HG02623 (cell line): ENCODE measurements at regions not wholly inside any gene's neighbourhood (a gene's known extent, or its start where the extent isn't known, plus 50 kb on each side); places are given as distances from the start of the nearest gene placed in this dataset.

Source experiments
- ATAC-seq: cut with Tn5 transposase; IDR thresholded peaks from one replicate; pipeline ENCODE4 v1.9.1; 2021; ENCODE audit warnings: moderate library complexity; ENCODE audit not compliant: unreplicated experiment

DNA sequence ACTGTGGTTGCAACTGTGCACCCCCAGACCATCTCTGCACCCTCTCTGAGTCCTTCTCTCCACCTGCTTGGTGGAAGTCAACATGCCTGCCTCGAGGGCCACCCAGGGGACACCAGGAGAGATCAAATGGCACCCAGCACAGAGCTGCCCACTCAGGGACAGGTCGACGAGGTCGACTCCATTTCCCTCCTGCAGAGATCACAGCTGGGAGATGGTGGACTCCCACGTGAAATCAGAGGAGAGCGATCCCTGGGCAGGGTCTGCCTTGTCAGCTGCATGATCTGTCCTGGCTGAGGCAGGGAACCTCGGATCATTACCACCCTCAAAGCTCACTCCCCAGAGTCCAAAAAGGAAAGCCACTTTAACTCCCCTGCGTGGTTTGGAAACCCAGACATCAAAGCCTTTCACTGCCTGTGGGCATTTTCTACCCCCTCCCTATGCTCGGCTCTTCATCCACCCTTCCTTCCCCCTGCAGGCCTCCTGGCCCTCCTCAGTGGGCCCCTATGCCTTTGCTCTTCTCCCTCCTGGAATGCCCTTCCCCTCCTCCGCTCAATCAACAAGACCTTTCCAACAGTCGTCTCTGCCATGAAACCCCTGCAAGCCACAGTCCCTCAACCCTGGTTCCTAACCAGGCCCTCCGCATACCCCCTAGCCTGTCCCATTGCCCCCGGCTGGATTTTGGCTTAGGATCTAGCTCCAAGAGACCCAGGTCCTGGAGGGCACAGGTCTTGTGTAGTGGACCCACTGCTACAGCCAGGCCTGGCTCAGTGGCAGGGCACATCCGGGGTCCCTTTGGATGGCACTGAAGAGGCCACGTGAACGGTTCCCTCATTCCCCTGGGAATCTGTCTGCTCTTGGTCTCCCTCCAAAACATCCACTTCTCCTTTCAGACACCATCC is 103.8 kb upstream of the RPL38 start:
- no peak for ATAC-seq

DNA sequence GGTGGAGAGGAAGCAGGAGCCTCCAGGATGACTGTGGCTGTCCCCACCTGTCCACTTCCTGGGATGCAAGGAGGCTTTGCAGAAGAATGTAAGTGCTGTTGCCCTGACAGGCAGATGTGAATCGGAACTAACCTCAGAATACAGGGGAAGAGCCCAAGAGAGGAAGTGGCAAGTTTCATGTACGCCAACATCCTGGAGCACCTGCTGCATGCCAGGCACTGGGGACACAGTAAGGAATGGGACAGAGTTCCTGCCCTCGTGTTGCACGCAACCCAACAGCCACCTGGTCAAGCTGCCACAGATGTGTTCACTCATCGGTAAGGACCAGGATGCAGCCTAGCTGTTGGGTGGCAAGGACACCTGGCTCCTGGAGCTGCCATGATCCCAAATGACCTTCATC is 98.6 kb upstream of the RPL38 start:
- ATAC-seq: no peak

DNA sequence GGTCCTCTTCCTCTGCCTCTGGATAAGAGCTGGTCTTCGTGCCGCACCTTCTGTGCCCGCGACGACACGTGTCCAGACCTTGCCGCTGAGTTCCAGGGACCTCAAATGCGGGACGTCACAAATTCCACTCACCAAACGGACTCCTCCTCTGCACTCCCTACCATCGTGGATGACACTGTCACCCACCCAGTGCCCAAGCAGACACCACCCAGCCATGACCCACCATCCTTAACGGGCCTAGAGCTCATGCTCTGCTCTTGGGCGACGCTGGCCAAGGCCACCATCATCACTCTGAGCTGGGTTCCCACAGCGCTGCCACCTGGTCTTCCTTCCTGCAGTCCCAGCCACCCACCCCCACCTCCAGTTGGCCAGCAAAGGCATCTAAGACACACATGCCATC is 96.4 kb upstream of the RPL38 start:
- no peak for ATAC-seq

DNA sequence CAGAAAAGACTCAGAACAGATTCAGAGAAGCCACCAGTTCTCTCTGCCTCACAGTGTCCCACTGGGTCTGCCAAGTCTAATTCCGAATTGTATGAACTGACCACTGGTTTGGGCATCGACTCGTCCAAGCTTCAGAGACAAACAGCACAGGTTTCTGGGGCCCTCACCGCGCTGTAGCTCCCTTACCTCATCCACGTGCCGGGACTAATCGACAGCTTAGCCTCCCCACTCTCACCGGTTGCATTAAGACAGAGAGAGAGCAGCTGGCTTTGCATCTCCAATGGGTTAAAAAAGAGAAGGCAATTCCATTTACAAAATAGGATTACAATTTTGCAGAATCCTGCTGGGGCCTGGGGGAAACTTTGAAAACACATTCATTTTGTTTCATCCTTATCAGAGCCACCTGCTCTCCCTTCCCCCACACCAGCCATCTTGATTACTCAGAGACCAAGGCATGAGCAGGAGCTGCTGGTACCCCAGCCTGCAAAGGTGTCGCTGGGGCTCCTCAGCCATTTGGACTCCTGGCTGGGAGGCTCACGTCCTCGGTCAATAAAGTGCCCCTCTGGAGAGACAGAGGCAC is 95.3 kb upstream of the RPL38 start:
- no peak for ATAC-seq

DNA sequence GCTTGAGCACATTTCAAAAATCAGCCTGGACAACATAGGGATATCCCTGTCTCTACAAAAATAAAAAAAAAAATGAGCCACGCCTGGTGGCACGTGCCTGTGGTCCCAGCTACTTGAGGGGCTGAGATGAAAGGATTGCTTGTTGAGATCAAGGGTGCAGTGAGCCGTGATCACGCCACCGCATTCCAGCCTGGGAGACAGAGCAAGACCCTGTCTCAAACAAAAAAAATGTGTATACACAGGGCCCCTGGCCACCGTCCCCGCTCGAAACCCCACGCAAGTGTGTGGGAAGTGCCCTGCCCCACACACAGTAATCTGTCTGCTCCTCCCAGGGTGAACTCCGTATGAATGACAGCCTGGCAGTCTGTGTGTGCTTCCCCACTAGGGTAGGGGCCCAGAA is 93.0 kb upstream of the RPL38 start:
- ATAC-seq: no peak

DNA sequence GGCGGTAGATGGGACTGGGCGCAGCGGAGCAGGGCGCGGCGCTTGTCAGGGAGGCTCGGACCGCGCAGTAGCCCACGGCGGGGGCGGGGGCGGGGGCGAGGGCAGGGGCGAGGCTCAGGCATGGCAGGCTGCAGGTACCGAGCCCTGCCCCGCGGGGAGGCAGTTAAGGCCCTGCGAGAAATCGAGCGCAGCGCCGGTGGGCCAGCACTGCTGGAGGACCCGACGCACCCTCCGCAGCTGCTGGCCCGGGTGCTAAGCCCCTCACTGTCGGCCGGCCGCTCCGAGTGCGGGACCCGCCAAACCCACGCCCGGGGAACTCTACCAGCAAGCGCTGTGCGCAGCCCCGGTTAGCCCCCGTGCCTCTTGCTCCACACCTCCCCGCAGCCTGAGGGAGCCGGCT is 90.2 kb upstream of the RPL38 start:
- ATAC-seq: no peak

DNA sequence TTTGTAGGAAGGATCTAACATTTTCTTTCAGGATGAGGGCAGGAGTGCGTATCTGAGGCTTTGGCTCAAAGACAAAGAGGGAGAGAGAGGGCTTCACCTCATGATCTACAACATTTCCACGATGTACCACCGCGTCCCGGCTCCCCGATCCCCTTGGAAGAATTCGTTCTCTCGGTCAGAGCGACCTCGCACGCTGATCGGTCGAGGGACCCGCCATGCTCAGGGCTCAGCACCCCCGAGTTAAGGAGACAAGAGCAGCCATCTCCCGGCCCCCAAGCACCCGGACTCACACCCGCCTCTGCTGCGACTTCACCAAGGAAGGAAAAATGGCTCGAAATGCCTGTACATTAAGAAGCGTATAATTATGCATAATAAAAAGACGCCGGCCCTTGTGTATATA is 89.5 kb upstream of the RPL38 start:
- no peak for ATAC-seq

DNA sequence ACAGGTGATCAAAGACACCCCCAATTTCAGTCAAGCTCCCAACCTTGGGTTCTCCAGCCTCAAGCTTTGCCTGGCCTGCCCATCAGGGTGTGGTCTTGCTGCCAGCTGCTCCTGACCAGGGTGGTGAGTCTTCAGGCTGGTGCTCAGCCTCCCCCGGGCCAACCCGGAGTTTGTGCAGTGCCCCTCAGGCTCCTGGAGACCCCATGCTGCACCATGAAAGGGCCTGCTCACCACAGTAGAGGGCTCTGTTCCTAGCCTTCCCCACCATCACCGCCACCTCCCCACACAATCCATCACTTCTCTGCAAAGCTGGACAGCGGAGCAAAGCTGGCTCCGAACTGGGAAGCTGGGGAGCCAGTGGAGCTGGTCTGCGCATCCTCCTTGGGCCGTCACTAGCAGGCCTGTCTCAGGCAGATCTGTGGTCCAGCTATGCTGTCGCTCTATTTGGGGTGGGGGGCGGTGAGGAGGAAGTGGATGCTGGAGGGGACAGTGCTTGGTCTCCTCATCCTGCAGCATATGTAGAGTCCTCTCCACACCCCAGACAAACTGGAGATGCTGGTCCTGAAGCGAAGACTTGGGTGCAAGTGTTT is 88.5 kb upstream of the RPL38 start:
- ATAC-seq: no peak

DNA sequence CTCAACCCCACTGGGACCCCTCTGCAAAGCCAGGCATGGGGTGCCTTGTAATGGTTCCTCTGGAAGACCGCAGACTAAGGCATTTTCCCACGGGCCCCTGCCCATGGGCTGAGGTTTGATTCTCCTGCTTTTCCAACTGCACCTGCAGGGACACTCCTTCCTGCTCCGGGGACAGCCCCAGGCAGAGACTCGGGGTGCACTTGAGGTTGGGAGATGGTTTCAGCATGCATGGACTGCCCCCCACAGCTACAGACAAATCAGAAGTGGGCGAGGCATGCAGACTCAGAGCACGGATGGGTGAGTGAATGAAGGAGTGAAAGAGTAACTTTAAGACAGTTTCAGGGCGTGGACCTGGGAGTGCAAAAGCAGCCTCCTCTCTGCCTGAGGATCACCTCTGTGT is 87.9 kb upstream of the RPL38 start:
- ATAC-seq: no peak

DNA sequence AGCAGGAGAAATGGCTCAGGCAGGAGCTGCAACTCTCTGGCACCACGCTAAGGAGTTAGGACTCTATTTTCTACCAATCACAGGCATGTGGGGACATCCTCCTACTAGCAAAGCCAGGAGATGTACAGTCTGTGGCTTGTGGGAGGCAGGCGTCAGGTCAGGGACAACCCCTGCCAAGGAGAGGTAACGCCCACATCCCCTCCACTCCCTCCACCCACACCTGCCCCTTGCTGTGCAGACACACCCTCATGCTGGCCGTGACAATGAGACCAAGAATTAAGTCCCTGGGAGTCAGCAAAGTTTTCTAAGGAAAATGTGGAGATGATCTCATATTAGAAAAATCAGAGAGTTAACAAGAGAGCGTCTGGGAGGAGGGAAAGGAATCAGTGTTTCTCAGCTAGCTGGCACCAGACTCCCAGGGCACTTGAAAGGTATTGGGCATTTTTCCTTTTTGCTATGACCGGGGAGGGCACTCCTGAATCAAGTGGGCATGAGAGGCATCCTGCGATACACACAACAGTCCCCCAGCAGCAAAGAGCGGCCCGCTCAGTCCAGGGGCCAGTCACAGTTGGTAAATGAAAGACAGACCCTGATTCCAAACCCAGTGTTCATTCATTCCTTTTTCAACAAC is 87.3 kb upstream of the RPL38 start:
- ATAC-seq: no peak

DNA sequence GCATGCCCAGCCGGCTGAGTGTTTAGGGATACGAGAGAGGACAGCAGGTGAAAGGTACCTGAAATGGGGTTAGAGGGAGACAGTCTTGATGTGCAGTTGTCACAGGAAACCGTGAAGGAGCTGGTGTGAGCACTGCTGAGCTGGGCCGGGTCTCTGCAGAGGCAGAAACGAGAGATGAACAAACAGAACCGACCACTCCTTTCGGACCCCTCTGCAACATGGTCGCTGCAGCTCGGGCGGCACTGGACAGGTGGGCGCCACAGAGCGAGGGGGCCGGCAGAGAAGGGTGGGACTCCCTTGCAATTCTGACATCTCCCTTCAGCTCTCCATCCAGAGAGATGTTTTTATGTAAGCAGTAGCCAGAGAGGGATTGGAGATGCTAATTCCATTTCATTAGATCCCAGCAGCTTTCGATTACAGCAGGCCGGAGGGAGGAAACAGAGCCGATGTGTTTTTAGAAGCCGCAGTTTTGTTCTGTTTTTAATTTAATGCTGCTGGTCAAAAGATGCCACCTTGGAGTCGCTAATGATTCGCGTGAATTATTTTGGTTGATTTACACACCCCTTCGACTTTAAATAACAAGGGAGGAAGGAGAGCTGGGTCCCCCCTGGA is 86.3 kb upstream of the RPL38 start:
- ATAC-seq: no peak

DNA sequence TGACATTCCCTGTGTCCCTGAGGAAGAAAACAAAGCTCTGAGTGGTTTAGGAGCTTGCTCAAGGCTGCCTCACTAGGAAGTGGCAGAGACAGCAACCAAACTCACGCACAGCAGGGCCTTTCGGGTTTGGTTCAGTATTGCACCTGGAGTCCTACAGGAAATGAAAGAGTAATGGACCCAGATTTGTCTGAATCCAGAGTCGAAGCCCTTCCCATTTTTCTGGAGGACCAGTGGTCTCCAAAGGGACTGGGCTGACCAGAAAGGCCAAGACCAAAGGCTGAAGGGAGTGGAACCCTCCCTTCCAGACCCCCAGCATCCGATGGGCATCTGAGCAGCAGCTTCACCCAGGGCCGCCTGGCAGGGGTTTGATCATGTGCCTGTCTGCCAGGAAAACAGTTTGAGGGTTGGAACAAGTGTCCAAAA is 85.5 kb upstream of the RPL38 start:
- ATAC-seq: no peak

DNA sequence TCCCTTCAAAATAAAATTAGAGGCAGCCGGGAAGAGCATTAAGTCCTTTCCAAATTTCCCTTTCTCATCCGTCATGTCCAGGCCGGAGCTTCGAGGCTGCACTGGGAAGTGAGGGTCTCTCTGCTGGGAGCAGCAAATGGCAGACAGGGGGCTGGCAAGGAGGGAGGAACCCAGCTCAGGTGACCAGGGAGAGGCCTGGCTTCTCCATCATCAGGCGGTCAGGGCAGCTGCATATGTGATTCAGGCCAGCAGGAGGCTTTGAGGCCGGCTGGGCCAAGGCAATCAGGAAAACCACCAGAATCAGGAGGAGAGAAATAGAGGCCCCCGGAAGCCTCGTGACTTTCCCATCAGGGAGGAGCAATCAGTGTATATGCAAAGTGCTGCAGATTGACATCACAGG is 85.0 kb upstream of the RPL38 start:
- no peak for ATAC-seq

DNA sequence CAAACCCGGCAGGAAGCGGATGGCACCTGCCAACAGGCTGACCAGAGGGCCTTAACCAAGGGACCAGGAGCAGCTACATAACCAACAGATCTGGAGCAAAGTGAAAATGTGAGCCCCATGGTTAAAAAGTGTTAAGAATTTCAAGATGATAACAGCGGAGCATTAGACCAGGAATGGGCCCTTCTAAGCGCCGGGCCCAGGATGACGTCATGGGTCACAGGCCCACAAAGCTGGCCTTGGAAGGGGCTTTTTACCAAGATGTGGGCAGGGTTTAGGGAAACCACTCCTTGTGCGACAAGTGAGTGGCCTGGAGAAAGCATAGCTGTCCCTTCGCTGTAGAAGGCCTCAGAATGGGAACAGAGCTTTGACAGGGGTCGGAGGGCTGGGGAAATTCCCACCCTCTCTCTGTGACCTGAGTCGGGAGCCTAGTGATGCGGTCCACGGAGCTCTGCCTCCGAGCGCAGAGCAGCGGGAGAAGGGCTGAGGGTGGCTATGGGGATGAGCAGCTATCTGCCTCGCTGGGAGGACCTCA is 84.4 kb upstream of the RPL38 start:
- ATAC-seq: no peak

DNA sequence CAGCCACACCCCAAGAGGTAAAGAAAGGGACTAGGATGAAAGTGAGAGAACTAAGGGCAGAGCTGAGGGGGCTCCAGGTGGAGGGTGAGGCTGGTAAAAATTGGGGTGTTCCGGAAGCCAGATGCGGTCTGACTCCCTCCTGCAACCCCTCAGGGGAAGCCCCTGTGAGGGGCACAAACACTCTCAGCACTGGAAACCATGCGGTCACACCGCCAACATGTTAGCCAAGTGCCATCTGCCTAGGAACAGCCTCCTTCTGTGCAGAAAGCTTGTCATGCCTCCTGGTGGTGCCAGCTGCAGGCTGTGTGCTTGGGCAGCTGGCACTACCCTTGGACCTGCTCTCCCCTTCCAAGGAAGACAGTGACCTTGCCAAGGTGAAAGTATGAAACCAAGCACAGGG is 83.5 kb upstream of the RPL38 start:
- no peak for ATAC-seq

DNA sequence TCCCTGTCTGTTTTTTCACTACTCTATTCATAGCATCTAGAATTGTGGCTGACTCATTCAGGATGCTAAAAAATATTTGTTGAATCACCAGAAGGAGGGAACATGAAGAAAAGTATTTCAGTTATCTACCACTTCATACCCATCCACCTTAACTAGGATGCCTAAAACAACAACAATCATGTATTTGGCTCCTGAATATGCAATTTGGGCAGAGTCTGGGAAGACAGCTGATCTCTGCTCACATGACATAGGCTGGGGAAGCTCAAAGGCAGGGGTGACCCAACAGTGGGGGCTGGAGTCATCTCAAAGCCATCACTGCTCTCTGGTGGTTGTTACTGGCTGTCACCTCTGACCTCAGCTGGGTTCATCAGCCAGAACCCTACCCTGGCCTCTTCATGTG is 80.1 kb upstream of the RPL38 start:
- ATAC-seq: no peak

DNA sequence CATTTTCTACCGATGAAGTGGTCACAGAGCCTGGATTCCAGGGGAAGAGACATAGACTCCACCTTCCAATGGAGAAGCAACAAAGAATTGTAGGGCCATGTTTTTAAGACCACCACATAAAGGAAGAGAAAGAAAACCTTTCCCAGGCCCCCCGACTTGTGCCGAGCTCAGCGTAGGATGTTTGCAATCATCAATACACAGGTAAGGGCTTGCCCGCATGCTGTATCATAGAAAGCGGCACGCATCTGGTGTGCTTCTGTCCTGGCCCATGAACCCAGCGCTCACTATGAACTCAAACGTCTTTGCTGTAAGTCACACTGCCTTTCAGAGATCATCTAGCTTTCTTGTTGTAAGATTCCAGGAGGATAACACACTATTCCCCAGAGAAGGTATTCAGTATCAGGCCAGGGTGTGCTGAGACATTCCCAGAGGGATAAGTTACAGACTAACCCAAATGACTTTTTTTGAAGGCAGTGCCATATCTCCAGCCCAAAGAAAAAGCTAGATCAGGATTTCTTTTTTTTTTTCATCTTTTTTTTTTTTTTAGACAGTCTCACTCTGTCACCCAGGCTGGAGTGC is 79.5 kb upstream of the RPL38 start:
- no peak for ATAC-seq

DNA sequence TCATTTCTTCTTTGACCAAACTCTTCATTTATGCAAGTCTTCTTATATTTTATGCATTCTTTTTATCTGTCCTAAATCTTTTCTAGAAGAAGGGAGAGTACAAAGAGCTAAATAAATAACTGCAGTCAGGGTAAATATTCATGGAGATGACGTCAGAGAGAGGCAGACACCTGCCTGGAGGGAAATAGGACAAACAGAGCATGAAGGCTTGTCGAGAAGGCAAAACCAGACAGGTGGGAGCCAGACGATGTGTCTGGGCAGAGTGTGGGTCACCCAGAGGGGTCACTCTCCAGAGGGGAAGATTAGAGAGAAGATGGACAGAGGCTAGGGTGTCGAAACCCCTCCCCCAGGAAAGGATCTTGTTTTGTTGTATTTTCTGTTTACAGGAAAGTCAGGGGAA is 78.3 kb upstream of the RPL38 start:
- ATAC-seq: no peak

DNA sequence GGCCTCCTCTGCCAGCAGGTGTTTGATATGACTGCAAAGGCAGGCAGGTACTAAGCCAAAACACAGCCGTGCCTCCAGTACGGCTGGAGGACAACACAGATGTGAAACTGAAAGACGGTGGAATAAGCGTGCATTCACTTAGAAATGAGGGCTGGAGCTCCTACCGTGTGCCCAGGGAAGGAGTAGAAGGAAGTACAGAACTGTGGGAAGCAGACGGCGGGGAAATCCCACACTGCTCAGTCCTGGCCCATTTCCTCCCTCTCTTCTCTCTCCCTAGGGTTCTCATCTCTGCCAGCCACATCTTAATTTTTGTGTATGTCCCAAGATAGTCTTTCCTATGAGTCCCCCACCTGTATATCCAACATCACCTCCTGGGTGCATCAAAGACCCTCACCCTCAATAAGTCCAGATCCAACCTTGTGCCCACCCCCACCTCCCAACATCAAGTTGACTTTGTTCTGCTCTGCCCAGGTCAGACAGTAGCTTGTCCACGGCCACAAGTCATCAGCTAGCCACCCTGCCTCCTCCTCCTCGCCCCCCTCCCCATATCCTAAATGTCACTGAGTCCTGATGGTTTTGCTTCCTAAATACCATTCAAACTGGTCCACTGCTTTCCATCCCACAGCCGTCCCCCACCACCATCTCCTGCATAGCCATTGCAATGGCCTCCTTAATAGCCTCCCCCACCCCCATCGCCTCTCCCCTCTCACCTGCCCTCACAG is 77.1 kb upstream of the RPL38 start:
- ATAC-seq: no peak

DNA sequence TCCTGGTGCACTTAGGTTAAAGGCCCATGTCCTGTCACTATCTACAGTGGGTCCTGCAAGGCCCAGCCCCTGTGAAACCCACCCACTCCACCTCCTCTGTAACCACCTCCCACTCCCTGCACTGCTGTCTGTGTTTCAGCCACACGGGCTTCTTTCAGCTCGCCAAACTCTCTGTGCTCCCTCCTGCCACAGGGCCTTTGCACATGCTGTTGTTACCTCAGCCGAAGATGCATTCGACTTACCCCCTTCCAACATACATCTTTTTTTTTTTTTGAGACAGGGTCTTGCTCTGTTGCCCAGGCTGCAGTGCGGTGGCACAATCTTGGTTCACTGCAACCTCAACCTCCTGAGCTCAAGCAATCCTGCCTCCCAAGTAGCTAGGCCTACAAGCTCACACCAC is 76.5 kb upstream of the RPL38 start:
- ATAC-seq: no peak
